ENCODE measurements at regions not wholly inside any gene's neighbourhood (a gene's known extent, or its start where the extent isn't known, plus 50 kb on each side); places are given as distances from the start of the nearest gene placed in this dataset.

DNA sequence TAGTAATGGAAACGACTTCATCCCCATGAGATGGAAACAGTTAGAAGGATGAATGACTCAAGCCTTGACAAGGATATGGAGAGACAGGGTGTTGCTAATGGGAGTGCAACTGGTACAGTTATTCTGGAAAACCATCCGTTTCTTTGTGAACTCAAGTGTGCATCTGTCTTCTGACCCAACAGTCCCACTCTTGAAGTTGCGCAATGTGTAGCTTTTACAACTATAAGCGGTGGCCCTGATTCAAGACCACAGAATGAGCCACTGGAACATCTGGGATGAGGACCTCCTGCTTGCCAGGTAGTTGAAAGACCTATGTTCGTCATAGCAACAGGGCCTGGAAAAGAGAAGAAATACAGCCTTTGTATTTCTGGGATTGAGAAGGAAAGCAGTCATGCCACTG lies 115.8 kb upstream of the GMDS start:
- TF ChIP-seq GATA2 (IDR thresholded peaks at IDR 0.05; ENCODE audit: low read depth, low read length) (no peak), GATA3 (IDR thresholded peaks at IDR 0.05; ENCODE audit: low read depth, low read length) (no peak)
